Activated CD4-positive, alpha-beta memory T cell treated with anti-CD3 and anti-CD28 coated beads, Interleukin-2, amount 10 ng/mL, durations not matched to agents 7 days and 5 days (primary cell): ENCODE measurements at regions not wholly inside any gene's neighbourhood (a gene's known extent, or its start where the extent isn't known, plus 50 kb on each side); places are given as distances from the start of the nearest gene placed in this dataset.
"Not testable (repeated sequence)": the region's sequence is repeated elsewhere in the genome, so short reads cannot be mapped to it uniquely, and the experiment has no call there.

Experiments
- CTCF ChIA-PET: fragments of 350-600 bp; sonication (Branson Sonifier 250); formaldehyde crosslinking; loops from one replicate; lab custom pipeline; 2021; ENCODE audit warnings: antibody characterized with exemption, inconsistent platforms; lab: Charles Lee
- POLR2A ChIA-PET: fragments of 350-600 bp; sonication (Branson Sonifier 250); formaldehyde crosslinking; loops from one replicate; lab custom pipeline; 2021; ENCODE audit warnings: antibody characterized with exemption; lab: Charles Lee
- DNase-seq: peaks from one replicate; pipeline ENCODE4 v3.0.0-alpha.2; 2020
- H3K27ac Mint-ChIP-seq: one replicate; pipeline ENCODE4 v1.8.0; 2021; ENCODE audit warnings: mild to moderate bottlenecking, mixed read lengths
- H3K27me3 Mint-ChIP-seq: one replicate; pipeline ENCODE4 v1.8.0; 2021; ENCODE audit warnings: mixed read lengths
- H3K36me3 Mint-ChIP-seq: one replicate; pipeline ENCODE4 v1.8.0; 2021; ENCODE audit warnings: low read depth, mixed read lengths
- H3K4me1 Mint-ChIP-seq: one replicate; pipeline ENCODE4 v1.8.0; 2021; ENCODE audit warnings: mixed read lengths
- H3K4me3 Mint-ChIP-seq: one replicate; pipeline ENCODE4 v1.8.0; 2021; ENCODE audit warnings: mild to moderate bottlenecking, mixed read lengths
- H3K9me3 Mint-ChIP-seq: one replicate; pipeline ENCODE4 v1.8.0; 2021; ENCODE audit warnings: mixed read lengths

GRCh38 chr10:85080934-85081333 lies 752.5 kb downstream of the CCSER2 start:
- H3K4me3 Mint-ChIP-seq: no peak overlapping the region
- no peaks in the 10 kb centered on the region for H3K4me1 Mint-ChIP-seq
- H3K27me3 Mint-ChIP-seq: no peaks in the 10 kb centered on the region
- no peak for DNase-seq
- H3K36me3 Mint-ChIP-seq: no peaks in the 10 kb centered on the region
- ChIA-PET CTCF (no interaction called here), POLR2A (no interaction called here)
- no peak overlapping the region for H3K27ac Mint-ChIP-seq
- peaks cover 3% of the 10 kb centered on the region for H3K9me3 Mint-ChIP-seq

GRCh38 chr10:85098835-85099521 lies 770.6 kb downstream of the CCSER2 start:
- no peak overlapping the region for H3K4me3 Mint-ChIP-seq
- H3K4me1 Mint-ChIP-seq: no peaks in the 10 kb centered on the region
- no peaks in the 10 kb centered on the region for H3K36me3 Mint-ChIP-seq
- H3K27ac Mint-ChIP-seq: no peak overlapping the region
- CTCF ChIA-PET: no interaction called here
- POLR2A ChIA-PET: no interaction called here
- no peaks in the 10 kb centered on the region for H3K27me3 Mint-ChIP-seq
- DNase-seq: no peak
- no peaks in the 10 kb centered on the region for H3K9me3 Mint-ChIP-seq

- CTCF ChIA-PET: no interaction called here
Observed at GRCh38 chr10:85100495-85100894, 772.1 kb downstream of the CCSER2 start.

GRCh38 chr10:85105614-85106255 lies 777.3 kb downstream of the CCSER2 start:
- H3K4me1 Mint-ChIP-seq: no peaks in the 10 kb centered on the region
- POLR2A ChIA-PET: no interaction called here
- no peak overlapping the region for H3K4me3 Mint-ChIP-seq
- H3K27ac Mint-ChIP-seq: no peak overlapping the region
- CTCF ChIA-PET: no interaction called here
- DNase-seq: no peak
- H3K9me3 Mint-ChIP-seq: no peaks in the 10 kb centered on the region
- no peaks in the 10 kb centered on the region for H3K36me3 Mint-ChIP-seq
- H3K27me3 Mint-ChIP-seq: no peaks in the 10 kb centered on the region

More at GRCh38 chr10:85100495-85100894, 772.1 kb downstream of the CCSER2 start:
- Mint-ChIP-seq H3K9me3 (no peaks in the 10 kb centered on the region), H3K4me1 (no peaks in the 10 kb centered on the region), H3K27me3 (no peaks in the 10 kb centered on the region), H3K4me3 (no peak overlapping the region), H3K27ac (no peak overlapping the region), H3K36me3 (no peaks in the 10 kb centered on the region)
- DNase-seq: no peak
- POLR2A ChIA-PET: no interaction called here

- Mint-ChIP-seq H3K4me3 (no peak overlapping the region), H3K4me1 (no peaks in the 10 kb centered on the region), H3K27ac (no peak overlapping the region), H3K36me3 (no peaks in the 10 kb centered on the region), H3K9me3 (no peaks in the 10 kb centered on the region), H3K27me3 (no peaks in the 10 kb centered on the region)
- POLR2A ChIA-PET: no interaction called here
- CTCF ChIA-PET: no interaction called here
- DNase-seq: no peak
Observed at GRCh38 chr10:85111271-85111670, 782.9 kb downstream of the CCSER2 start.

GRCh38 chr10:85124603-85125051 lies 796.2 kb downstream of the CCSER2 start:
- H3K4me3 Mint-ChIP-seq: no peak overlapping the region
- no peaks in the 10 kb centered on the region for H3K27me3 Mint-ChIP-seq
- no peaks in the 10 kb centered on the region for H3K4me1 Mint-ChIP-seq
- H3K36me3 Mint-ChIP-seq: no peaks in the 10 kb centered on the region
- DNase-seq: no peak
- H3K9me3 Mint-ChIP-seq: peaks cover 3% of the 10 kb centered on the region
- POLR2A ChIA-PET: no interaction called here
- H3K27ac Mint-ChIP-seq: no peak overlapping the region
- CTCF ChIA-PET: no interaction called here

- no peaks in the 10 kb centered on the region for H3K27me3 Mint-ChIP-seq
- DNase-seq: no peak
- ChIA-PET CTCF (no interaction called here), POLR2A (no interaction called here)
- H3K4me1 Mint-ChIP-seq: no peaks in the 10 kb centered on the region
- no peak overlapping the region for H3K4me3 Mint-ChIP-seq
- no peaks in the 10 kb centered on the region for H3K9me3 Mint-ChIP-seq
- H3K27ac Mint-ChIP-seq: no peak overlapping the region
- H3K36me3 Mint-ChIP-seq: no peaks in the 10 kb centered on the region
Observed at GRCh38 chr10:85137253-85137652, 808.9 kb downstream of the CCSER2 start.

- CTCF ChIA-PET: no interaction called here
- no peak for DNase-seq
- Mint-ChIP-seq H3K27me3 (no peaks in the 10 kb centered on the region), H3K9me3 (peaks cover 2% of the 10 kb centered on the region), H3K4me1 (no peaks in the 10 kb centered on the region), H3K27ac (no peak overlapping the region), H3K36me3 (no peaks in the 10 kb centered on the region), H3K4me3 (no peak overlapping the region)
- POLR2A ChIA-PET: no interaction called here
Observed at GRCh38 chr10:85138046-85138445, 809.7 kb downstream of the CCSER2 start.

GRCh38 chr10:85139124-85139523 lies 810.7 kb downstream of the CCSER2 start:
- no peaks in the 10 kb centered on the region for H3K4me1 Mint-ChIP-seq
- CTCF ChIA-PET: no interaction called here
- POLR2A ChIA-PET: no interaction called here
- no peak overlapping the region for H3K4me3 Mint-ChIP-seq
- no peak for DNase-seq
- H3K9me3 Mint-ChIP-seq: peaks cover 2% of the 10 kb centered on the region
- H3K27me3 Mint-ChIP-seq: no peaks in the 10 kb centered on the region
- H3K27ac Mint-ChIP-seq: no peak overlapping the region
- no peaks in the 10 kb centered on the region for H3K36me3 Mint-ChIP-seq

- H3K4me3 Mint-ChIP-seq, DNase-seq, POLR2A ChIA-PET, H3K4me1 Mint-ChIP-seq, H3K27ac Mint-ChIP-seq, H3K9me3 Mint-ChIP-seq, CTCF ChIA-PET, H3K36me3 Mint-ChIP-seq, H3K27me3 Mint-ChIP-seq: not testable (repeated sequence)
Observed at GRCh38 chr10:85141520-85141919, 813.1 kb downstream of the CCSER2 start.

- no peak for DNase-seq
- peaks cover 2% of the 10 kb centered on the region for H3K9me3 Mint-ChIP-seq
- H3K4me3 Mint-ChIP-seq: no peak overlapping the region
- POLR2A ChIA-PET: no interaction called here
- CTCF ChIA-PET: no interaction called here
- no peaks in the 10 kb centered on the region for H3K27me3 Mint-ChIP-seq
- H3K36me3 Mint-ChIP-seq: no peaks in the 10 kb centered on the region
- no peaks in the 10 kb centered on the region for H3K4me1 Mint-ChIP-seq
- no peak overlapping the region for H3K27ac Mint-ChIP-seq
Observed at GRCh38 chr10:85145966-85146365, 817.6 kb downstream of the CCSER2 start.

- no peaks in the 10 kb centered on the region for H3K27me3 Mint-ChIP-seq
- H3K27ac Mint-ChIP-seq: no peak overlapping the region
- H3K9me3 Mint-ChIP-seq: peaks cover 2% of the 10 kb centered on the region
- no peak overlapping the region for H3K4me3 Mint-ChIP-seq
- H3K4me1 Mint-ChIP-seq: no peaks in the 10 kb centered on the region
- ChIA-PET POLR2A (no interaction called here), CTCF (no interaction called here)
- no peaks in the 10 kb centered on the region for H3K36me3 Mint-ChIP-seq
- no peak for DNase-seq
Observed at GRCh38 chr10:85147346-85148250, 819.2 kb downstream of the CCSER2 start.
